ENCODE measurements at regions not wholly inside any gene's neighbourhood (a gene's known extent, or its start where the extent isn't known, plus 50 kb on each side); places are given as distances from the start of the nearest gene placed in this dataset.

DNA sequence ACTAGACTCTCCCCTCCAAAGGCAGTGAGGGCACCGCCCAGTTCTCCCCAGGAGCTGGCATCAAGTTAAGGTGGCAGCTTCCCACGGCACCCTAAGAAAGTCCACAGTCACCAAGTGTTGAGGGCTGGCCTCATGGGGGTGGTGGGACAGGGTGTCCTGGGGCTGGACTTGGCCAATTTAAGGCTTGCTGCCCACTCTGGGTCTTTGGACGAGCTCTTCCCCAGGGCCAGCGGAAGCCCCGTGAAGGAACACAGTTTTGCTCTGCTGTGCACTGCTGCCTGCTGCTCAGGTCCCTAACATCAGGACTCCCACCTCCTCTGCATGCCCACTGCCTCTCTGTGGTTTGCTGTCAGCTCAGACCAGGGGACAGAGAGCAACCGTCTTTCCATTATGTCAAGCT is 57.3 kb upstream of the TMEM72 start:
- Histone ChIP-seq H3K79me2 (ENCODE audit: control insufficient read depth, insufficient read depth, low read length) (no peaks in the 10 kb centered on the region), H3K4me2 (ENCODE audit: insufficient read depth, low read length) (no peak overlapping the region), H3K9me3 (replicated peaks; ENCODE audit: control insufficient read depth, insufficient read depth, low read depth, low read length) (no peaks in the 10 kb centered on the region), H3K36me3 (ENCODE audit: control insufficient read depth, insufficient read depth, low read length) (no peaks in the 10 kb centered on the region), H2AFZ (ENCODE audit: low read depth, low read length) (no peak overlapping the region), H3K27ac (ENCODE audit: extremely low read depth, low read depth, low read length) (no peak overlapping the region), H3K4me3 (no peak overlapping the region), H3K9ac (ENCODE audit: insufficient read depth in 1 of 2, low read depth in 2 of 2, low read length in 2 of 2) (no peak overlapping the region), H3K4me1 (replicated peaks in 1 of 2; ENCODE audit: control insufficient read depth in 2 of 2, insufficient read depth in 2 of 2, low read length in 2 of 2) (no peaks in the 10 kb centered on the region), H4K20me1 (replicated peaks; ENCODE audit: control insufficient read depth, insufficient read depth, low read length) (peaks cover 3% of the 10 kb centered on the region), H3K27me3 (ENCODE audit: control insufficient read depth in 2 of 2, insufficient read depth in 2 of 2, low read length in 2 of 2) (peaks cover 0 to 6% of the 10 kb centered on the region in 2 experiments; a peak in 1 of 5 replicates), H3K9me1 (ENCODE audit: control insufficient read depth, insufficient read depth, low read length) (no peaks in the 10 kb centered on the region)
- BruUV-seq (replicated peaks), result no TSS peak
- ATAC-seq (no peak), FAIRE-seq (no peak), DNase-seq (ENCODE audit: extremely low read depth in 1 of 4, low spot score in 3 of 4) (no peak)
- WGBS (ENCODE audit: insufficient coverage, low coverage, missing lambda C conversion rate), result 0% methylated on average over 6 of the region's 6 CpGs
- intact Hi-C loops (cut with micrococcal nuclease) (no loop called here), in situ Hi-C loops (cut with MboI) (no loop called here)
- POLR2A ChIA-PET, result interaction anchor here (1.4 to 1.5 kb wide), 2 partner anchors 14 to 45 kb away, joined by 3 to 4 read pairs; no protein-coding TSS in a partner anchor
- CTCF ChIA-PET (ENCODE audit: low intra/inter-chr PET ratio), result no interaction called here
- TF ChIP-seq ATF7 (IDR thresholded peaks at IDR 0.05), result no peak
- TF ChIP-seq NONO (IDR thresholded peaks at IDR 0.05; ENCODE audit: low read depth in 2 of 2, low read length in 1 of 2), result no peak
- TF ChIP-seq RBM17 (IDR thresholded peaks at IDR 0.05; ENCODE audit: borderline replicate concordance, low read depth, low read length), result no peak
- TF ChIP-seq ZNF23 (CRISPR knock-in tag; IDR thresholded peaks at IDR 0.05), result no peak
- no peak for TF ChIP-seq STAT5A (IDR thresholded peaks at IDR 0.05; ENCODE audit: borderline replicate concordance, low read length)
- TF ChIP-seq SOX6 (IDR thresholded peaks at IDR 0.05), result no peak
- TF ChIP-seq STAG1 (CRISPR knock-in tag; IDR thresholded peaks at IDR 0.05; ENCODE audit: borderline replicate concordance), result no peak
- no peak for TF ChIP-seq DNMT1 (IDR thresholded peaks at IDR 0.05)
- TF ChIP-seq, protein P1, sequence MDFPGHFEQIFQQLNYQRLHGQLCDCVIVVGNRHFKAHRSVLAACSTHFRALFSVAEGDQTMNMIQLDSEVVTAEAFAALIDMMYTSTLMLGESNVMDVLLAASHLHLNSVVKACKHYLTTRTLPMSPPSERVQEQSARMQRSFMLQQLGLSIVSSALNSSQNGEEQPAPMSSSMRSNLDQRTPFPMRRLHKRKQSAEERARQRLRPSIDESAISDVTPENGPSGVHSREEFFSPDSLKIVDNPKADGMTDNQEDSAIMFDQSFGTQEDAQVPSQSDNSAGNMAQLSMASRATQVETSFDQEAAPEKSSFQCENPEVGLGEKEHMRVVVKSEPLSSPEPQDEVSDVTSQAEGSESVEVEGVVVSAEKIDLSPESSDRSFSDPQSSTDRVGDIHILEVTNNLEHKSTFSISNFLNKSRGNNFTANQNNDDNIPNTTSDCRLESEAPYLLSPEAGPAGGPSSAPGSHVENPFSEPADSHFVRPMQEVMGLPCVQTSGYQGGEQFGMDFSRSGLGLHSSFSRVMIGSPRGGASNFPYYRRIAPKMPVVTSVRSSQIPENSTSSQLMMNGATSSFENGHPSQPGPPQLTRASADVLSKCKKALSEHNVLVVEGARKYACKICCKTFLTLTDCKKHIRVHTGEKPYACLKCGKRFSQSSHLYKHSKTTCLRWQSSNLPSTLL (IDR thresholded peaks at IDR 0.05), result no peak
- TF ChIP-seq MEIS2 (IDR thresholded peaks at IDR 0.05; ENCODE audit: partially characterized antibody), result no peak
- no peak for TF ChIP-seq ZNF3 (CRISPR knock-in tag; IDR thresholded peaks at IDR 0.05)
- no peak for TF ChIP-seq KDM5B (IDR thresholded peaks at IDR 0.05; ENCODE audit: insufficient replicate concordance, low read depth, low read length)
- no peak for TF ChIP-seq POLR3G (IDR thresholded peaks at IDR 0.05; ENCODE audit: extremely low read depth, insufficient read length, insufficient replicate concordance)
- no peak for TF ChIP-seq PTBP1 (IDR thresholded peaks at IDR 0.05; ENCODE audit: low read depth, low read length)
- no peak for TF ChIP-seq E2F8 (IDR thresholded peaks at IDR 0.05; ENCODE audit: low read depth, partially characterized antibody)
- no peak for TF ChIP-seq SAFB (IDR thresholded peaks at IDR 0.05; ENCODE audit: borderline replicate concordance, low read depth, low read length)
- TF ChIP-seq, protein P2, sequence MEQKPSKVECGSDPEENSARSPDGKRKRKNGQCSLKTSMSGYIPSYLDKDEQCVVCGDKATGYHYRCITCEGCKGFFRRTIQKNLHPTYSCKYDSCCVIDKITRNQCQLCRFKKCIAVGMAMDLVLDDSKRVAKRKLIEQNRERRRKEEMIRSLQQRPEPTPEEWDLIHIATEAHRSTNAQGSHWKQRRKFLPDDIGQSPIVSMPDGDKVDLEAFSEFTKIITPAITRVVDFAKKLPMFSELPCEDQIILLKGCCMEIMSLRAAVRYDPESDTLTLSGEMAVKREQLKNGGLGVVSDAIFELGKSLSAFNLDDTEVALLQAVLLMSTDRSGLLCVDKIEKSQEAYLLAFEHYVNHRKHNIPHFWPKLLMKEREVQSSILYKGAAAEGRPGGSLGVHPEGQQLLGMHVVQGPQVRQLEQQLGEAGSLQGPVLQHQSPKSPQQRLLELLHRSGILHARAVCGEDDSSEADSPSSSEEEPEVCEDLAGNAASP (IDR thresholded peaks at IDR 0.05), result no peak
- TF ChIP-seq ZNF121 (CRISPR knock-in tag; conservative IDR thresholded peaks at IDR 0.05), result no peak
- TF ChIP-seq ZNF589 (CRISPR knock-in tag; IDR thresholded peaks at IDR 0.05; ENCODE audit: low read depth), result no peak

All from K562 (cell line).